Loucy (cell line): ENCODE measurements at regions not wholly inside any gene's neighbourhood (a gene's known extent, or its start where the extent isn't known, plus 50 kb on each side); places are given as distances from the start of the nearest gene placed in this dataset.

ENCODE experiments used
- CTCF ChIP-seq: fragments of 200-600 bp; sonication (generic); conservative IDR thresholded peaks from 2 replicates; pipeline ENCODE4 v1.5.1; 2014; ENCODE audit warnings: mild to moderate bottlenecking, antibody characterized with exemption, low read length
- EZH2phosphoT487 ChIP-seq: fragments of 200-600 bp; IDR thresholded peaks from 2 replicates; pipeline ENCODE4 v1.6.1; 2018; ENCODE audit warnings: antibody characterized with exemption, mild to moderate bottlenecking, moderate library complexity, borderline replicate concordance

- TF ChIP-seq CTCF (no peak), EZH2phosphoT487 (no peak)
Observed at GRCh38 chr9:134226221-134226930, 62.0 kb upstream of the RNU6ATAC start.
